ENCODE measurements at regions not wholly inside any gene's neighbourhood (a gene's known extent, or its start where the extent isn't known, plus 50 kb on each side); places are given as distances from the start of the nearest gene placed in this dataset.
"Not testable (repeated sequence)": the region's sequence is repeated elsewhere in the genome, so short reads cannot be mapped to it uniquely, and the experiment has no call there.

DNA sequence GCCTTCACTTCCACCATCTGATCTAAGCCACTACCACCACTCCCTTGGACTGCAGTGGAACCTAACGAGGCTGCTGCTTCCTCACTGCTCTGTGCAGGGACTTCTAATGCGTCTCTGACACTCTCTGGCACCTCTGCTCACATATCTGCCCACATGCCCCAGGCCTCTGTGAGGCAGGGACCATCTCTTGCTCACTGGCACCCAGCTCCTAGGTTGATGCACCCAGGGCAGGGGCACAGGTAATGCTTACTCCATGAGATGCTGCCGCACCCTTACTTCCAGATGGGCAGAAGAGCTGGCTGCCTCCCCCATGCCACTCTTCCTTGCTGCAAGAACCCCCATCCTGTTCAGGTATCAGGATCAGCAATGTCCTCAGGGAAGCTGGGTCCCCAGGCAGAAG lies 294.0 kb upstream of the HS6ST1 start:
- Histone ChIP-seq H3K4me3 (no peak overlapping the region), H3K27ac (no peak overlapping the region), H3K9me3 (no peaks in the 10 kb centered on the region), H3K36me3 (no peaks in the 10 kb centered on the region), H3K27me3 (no peaks in the 10 kb centered on the region), H3K4me1 (no peaks in the 10 kb centered on the region)
- DNase-seq (peak in 1 of 3 donors; percentile 20), ATAC-seq (no peak)
- 63% methylated on average over 2 of the region's 3 CpGs for WGBS (ENCODE audit: insufficient coverage, low coverage, low lambda C conversion rate, missing lambda C conversion rate)
- no peak for TF ChIP-seq POLR2A (IDR thresholded peaks at IDR 0.05)
- TF ChIP-seq, protein P1, sequence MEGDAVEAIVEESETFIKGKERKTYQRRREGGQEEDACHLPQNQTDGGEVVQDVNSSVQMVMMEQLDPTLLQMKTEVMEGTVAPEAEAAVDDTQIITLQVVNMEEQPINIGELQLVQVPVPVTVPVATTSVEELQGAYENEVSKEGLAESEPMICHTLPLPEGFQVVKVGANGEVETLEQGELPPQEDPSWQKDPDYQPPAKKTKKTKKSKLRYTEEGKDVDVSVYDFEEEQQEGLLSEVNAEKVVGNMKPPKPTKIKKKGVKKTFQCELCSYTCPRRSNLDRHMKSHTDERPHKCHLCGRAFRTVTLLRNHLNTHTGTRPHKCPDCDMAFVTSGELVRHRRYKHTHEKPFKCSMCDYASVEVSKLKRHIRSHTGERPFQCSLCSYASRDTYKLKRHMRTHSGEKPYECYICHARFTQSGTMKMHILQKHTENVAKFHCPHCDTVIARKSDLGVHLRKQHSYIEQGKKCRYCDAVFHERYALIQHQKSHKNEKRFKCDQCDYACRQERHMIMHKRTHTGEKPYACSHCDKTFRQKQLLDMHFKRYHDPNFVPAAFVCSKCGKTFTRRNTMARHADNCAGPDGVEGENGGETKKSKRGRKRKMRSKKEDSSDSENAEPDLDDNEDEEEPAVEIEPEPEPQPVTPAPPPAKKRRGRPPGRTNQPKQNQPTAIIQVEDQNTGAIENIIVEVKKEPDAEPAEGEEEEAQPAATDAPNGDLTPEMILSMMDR (IDR thresholded peaks at IDR 0.05) = no peak
- intact Hi-C loops (cut with DNase I) = no loop called here

DNA sequence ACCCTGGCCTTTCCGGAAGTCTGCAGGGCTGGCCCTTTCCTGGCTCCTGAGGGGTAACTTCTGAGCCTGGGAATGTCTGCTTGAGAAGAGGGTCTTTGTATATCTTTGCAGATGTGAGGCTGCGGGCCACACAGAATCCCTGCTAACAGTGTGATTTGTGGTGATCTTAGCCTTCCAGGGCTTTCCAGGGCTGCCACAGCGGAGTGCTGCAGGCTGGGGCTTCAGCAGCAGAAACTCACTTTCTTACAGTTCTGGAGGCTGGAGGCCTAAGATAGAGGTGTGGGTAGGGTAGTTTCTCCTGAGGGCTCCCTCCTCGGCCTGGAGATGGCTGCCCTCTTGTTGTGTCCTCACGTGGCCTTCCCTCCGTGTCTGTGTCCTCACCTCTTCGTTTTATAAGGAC lies 294.7 kb upstream of the HS6ST1 start:
- no peak for ATAC-seq
- TF ChIP-seq, protein P1 (IDR thresholded peaks at IDR 0.05) = no peak
- no peak for TF ChIP-seq POLR2A (IDR thresholded peaks at IDR 0.05)
- H3K27ac ChIP-seq = no peak overlapping the region
- H3K4me1 ChIP-seq = no peaks in the 10 kb centered on the region
- H3K36me3 ChIP-seq = no peaks in the 10 kb centered on the region
- no peaks in the 10 kb centered on the region for H3K9me3 ChIP-seq
- no peaks in the 10 kb centered on the region for H3K27me3 ChIP-seq
- DNase-seq = peak in 1 of 3 donors; percentile 6
- intact Hi-C loops (cut with DNase I) = no loop called here
- 67% methylated on average over 3 of the region's 7 CpGs for WGBS (ENCODE audit: insufficient coverage, low coverage, low lambda C conversion rate, missing lambda C conversion rate)
- no peak overlapping the region for H3K4me3 ChIP-seq

DNA sequence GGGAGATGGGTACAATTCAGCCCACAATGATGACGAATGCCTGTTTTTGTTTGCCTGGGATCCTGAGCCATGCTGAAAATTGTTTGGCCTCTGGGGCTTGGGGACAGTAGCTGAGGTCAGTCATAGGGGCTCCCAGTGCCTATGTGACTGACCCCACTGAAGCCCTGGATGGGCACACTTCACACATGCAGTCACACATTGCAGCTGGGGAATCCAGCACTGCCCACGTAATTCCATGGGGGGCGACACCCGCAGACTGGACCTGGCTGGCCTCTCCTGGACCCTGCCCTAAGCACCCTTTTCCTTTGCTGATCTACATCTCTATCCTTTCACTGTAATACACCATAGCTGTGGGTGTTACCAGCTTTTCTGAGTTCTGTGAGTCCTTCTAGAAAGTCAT lies 295.2 kb upstream of the HS6ST1 start:
- H3K9me3 ChIP-seq = no peaks in the 10 kb centered on the region
- no peaks in the 10 kb centered on the region for H3K4me1 ChIP-seq
- 93% methylated on average over 4 of the region's 4 CpGs for WGBS (ENCODE audit: insufficient coverage, low coverage, low lambda C conversion rate, missing lambda C conversion rate)
- peak in 1 of 3 donors; percentile 17 for DNase-seq
- intact Hi-C loops (cut with DNase I) = no loop called here
- TF ChIP-seq POLR2A (IDR thresholded peaks at IDR 0.05) = no peak
- TF ChIP-seq, protein P1 (IDR thresholded peaks at IDR 0.05) = no peak
- no peak overlapping the region for H3K27ac ChIP-seq
- H3K36me3 ChIP-seq = no peaks in the 10 kb centered on the region
- H3K27me3 ChIP-seq = no peaks in the 10 kb centered on the region
- no peak for ATAC-seq
- no peak overlapping the region for H3K4me3 ChIP-seq

DNA sequence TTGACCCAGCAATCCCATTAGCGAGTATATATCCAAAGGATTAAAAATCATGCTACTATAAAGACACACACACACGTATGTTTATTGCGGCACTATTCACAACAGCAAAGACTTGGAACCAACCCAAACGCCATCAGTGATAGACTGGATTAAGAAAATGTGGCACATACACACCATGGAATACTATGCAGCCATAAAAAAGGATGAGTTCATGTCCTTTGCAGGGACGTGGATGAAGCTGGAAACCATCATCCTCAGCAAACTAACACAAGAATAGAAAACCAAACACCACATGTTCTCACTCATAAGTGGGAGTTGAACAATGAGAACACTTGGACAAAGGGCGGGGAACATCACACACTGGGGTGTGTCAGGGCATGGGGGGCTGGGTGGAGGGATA lies 296.2 kb upstream of the HS6ST1 start:
- H3K4me3 ChIP-seq; H3K4me1 ChIP-seq; ATAC-seq; intact Hi-C loops (cut with DNase I); DNase-seq; H3K9me3 ChIP-seq; H3K36me3 ChIP-seq; H3K27me3 ChIP-seq; H3K27ac ChIP-seq: not testable (repeated sequence)
- 83% methylated on average over 6 of the region's 6 CpGs for WGBS (ENCODE audit: insufficient coverage, low coverage, low lambda C conversion rate, missing lambda C conversion rate)

DNA sequence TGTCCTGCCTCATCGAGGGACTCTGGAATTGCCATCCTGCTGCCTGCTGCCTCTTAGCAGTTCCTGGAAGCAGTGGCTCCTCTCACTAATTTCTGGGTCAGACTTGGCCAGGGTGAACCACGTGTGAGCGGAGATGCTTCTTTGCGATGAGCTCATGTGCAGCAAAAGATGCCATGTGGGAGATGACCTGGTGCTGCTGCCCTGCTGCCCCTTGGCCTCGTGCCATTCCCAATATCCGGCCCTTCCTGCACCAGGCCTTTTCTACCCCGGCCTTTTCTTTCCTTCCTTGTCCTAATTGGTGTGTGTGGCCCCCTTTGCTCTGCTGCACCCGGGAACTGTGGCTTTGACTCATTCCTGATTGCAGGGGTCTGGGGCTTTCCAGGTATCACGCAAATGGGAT lies 296.9 kb upstream of the HS6ST1 start:
- DNase-seq (peak in 1 of 3 donors; percentile 14), ATAC-seq (no peak)
- intact Hi-C loops (cut with DNase I) = no loop called here
- Histone ChIP-seq H3K36me3 (no peaks in the 10 kb centered on the region), H3K4me1 (no peaks in the 10 kb centered on the region), H3K27ac (no peak overlapping the region), H3K27me3 (no peaks in the 10 kb centered on the region), H3K4me3 (no peak overlapping the region), H3K9me3 (no peaks in the 10 kb centered on the region)
- WGBS (ENCODE audit: insufficient coverage, low coverage, low lambda C conversion rate, missing lambda C conversion rate) = 50% methylated on average over 6 of the region's 9 CpGs
- TF ChIP-seq, protein P1 (IDR thresholded peaks at IDR 0.05) = no peak
- no peak for TF ChIP-seq POLR2A (IDR thresholded peaks at IDR 0.05)

Measured in right lobe of liver (tissue), 6 donors.